ENCODE measurements at regions not wholly inside any gene's neighbourhood (a gene's known extent, or its start where the extent isn't known, plus 50 kb on each side); places are given as distances from the start of the nearest gene placed in this dataset.

GRCh38 chrX:11934089-11934488, 176.1 kb downstream of the MSL3 start:
- TF ChIP-seq, protein P1, sequence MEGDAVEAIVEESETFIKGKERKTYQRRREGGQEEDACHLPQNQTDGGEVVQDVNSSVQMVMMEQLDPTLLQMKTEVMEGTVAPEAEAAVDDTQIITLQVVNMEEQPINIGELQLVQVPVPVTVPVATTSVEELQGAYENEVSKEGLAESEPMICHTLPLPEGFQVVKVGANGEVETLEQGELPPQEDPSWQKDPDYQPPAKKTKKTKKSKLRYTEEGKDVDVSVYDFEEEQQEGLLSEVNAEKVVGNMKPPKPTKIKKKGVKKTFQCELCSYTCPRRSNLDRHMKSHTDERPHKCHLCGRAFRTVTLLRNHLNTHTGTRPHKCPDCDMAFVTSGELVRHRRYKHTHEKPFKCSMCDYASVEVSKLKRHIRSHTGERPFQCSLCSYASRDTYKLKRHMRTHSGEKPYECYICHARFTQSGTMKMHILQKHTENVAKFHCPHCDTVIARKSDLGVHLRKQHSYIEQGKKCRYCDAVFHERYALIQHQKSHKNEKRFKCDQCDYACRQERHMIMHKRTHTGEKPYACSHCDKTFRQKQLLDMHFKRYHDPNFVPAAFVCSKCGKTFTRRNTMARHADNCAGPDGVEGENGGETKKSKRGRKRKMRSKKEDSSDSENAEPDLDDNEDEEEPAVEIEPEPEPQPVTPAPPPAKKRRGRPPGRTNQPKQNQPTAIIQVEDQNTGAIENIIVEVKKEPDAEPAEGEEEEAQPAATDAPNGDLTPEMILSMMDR (IDR thresholded peaks at IDR 0.05), result no peak
- no peak for TF ChIP-seq POLR2A (IDR thresholded peaks at IDR 0.05)

Measured in right lobe of liver (tissue), 4 donors.